ENCODE measurements at regions not wholly inside any gene's neighbourhood (a gene's known extent, or its start where the extent isn't known, plus 50 kb on each side); places are given as distances from the start of the nearest gene placed in this dataset.

- no peak for ATAC-seq
- Histone ChIP-seq H3K27me3 (no peaks in the 10 kb centered on the region), H3K9me3 (no peaks in the 10 kb centered on the region), H3K4me3 (no peak overlapping the region), H3K36me3 (no peaks in the 10 kb centered on the region), H3K27ac (no peak overlapping the region), H3K4me1 (no peaks in the 10 kb centered on the region)
- intact Hi-C loops (cut with DNase I): no loop called here
- no peak for DNase-seq
- TF ChIP-seq CTCF (IDR thresholded peaks at IDR 0.05): no peak
Observed at GRCh38 chr4:17336986-17337385, 174.9 kb downstream of the QDPR start.

- TF ChIP-seq CTCF (IDR thresholded peaks at IDR 0.05): no peak
Observed at GRCh38 chr4:17336524-17336961, 175.3 kb downstream of the QDPR start.

GRCh38 chr4:17336069-17336468 lies 175.8 kb downstream of the QDPR start:
- Histone ChIP-seq H3K36me3 (no peaks in the 10 kb centered on the region), H3K27me3 (no peaks in the 10 kb centered on the region), H3K4me1 (no peaks in the 10 kb centered on the region), H3K27ac (no peak overlapping the region), H3K4me3 (no peak overlapping the region), H3K9me3 (no peaks in the 10 kb centered on the region)
- no peak for DNase-seq
- no peak for TF ChIP-seq CTCF (IDR thresholded peaks at IDR 0.05)
- intact Hi-C loops (cut with DNase I): no loop called here
- no peak for ATAC-seq

More at GRCh38 chr4:17336524-17336961, 175.3 kb downstream of the QDPR start:
- Histone ChIP-seq H3K4me1 (no peaks in the 10 kb centered on the region), H3K36me3 (no peaks in the 10 kb centered on the region), H3K27ac (no peak overlapping the region), H3K27me3 (no peaks in the 10 kb centered on the region), H3K4me3 (no peak overlapping the region), H3K9me3 (no peaks in the 10 kb centered on the region)
- intact Hi-C loops (cut with DNase I): no loop called here
- ATAC-seq (no peak), DNase-seq (no peak)

GRCh38 chr4:17335371-17335770 lies 176.5 kb downstream of the QDPR start:
- Histone ChIP-seq H3K4me1 (no peaks in the 10 kb centered on the region), H3K27ac (no peak overlapping the region), H3K36me3 (no peaks in the 10 kb centered on the region), H3K27me3 (no peaks in the 10 kb centered on the region), H3K4me3 (no peak overlapping the region), H3K9me3 (no peaks in the 10 kb centered on the region)
- intact Hi-C loops (cut with DNase I): no loop called here
- DNase-seq (no peak), ATAC-seq (no peak)
- no peak for TF ChIP-seq CTCF (IDR thresholded peaks at IDR 0.05)

GRCh38 chr4:17332478-17332877 lies 179.4 kb downstream of the QDPR start:
- peaks cover 9% of the 10 kb centered on the region for H3K4me1 ChIP-seq
- H3K27me3 ChIP-seq: no peaks in the 10 kb centered on the region
- H3K9me3 ChIP-seq: no peaks in the 10 kb centered on the region
- DNase-seq (no peak), ATAC-seq (no peak)
- TF ChIP-seq CTCF (IDR thresholded peaks at IDR 0.05): no peak
- H3K36me3 ChIP-seq: no peaks in the 10 kb centered on the region
- no peak overlapping the region for H3K4me3 ChIP-seq
- intact Hi-C loops (cut with DNase I): no loop called here
- no peak overlapping the region for H3K27ac ChIP-seq

GRCh38 chr4:17329046-17329445 lies 182.8 kb downstream of the QDPR start:
- H3K9me3 ChIP-seq: no peaks in the 10 kb centered on the region
- H3K27me3 ChIP-seq: no peaks in the 10 kb centered on the region
- intact Hi-C loops (cut with DNase I): loop anchor here (10.0 kb wide), 1 partner anchor 414 kb away; no protein-coding TSS in a partner anchor
- H3K27ac ChIP-seq: no peak overlapping the region
- H3K36me3 ChIP-seq: no peaks in the 10 kb centered on the region
- DNase-seq: no peak
- H3K4me3 ChIP-seq: no peak overlapping the region
- H3K4me1 ChIP-seq: peaks cover 15% of the 10 kb centered on the region
- no peak for TF ChIP-seq CTCF (IDR thresholded peaks at IDR 0.05)
- no peak for ATAC-seq

All from upper lobe of right lung (tissue), 1 donor.